GM21515 (cell line): ENCODE measurements at regions not wholly inside any gene's neighbourhood (a gene's known extent, or its start where the extent isn't known, plus 50 kb on each side); places are given as distances from the start of the nearest gene placed in this dataset.

ENCODE experiments used
- ATAC-seq: cut with Tn5 transposase; IDR thresholded peaks from one replicate; pipeline ENCODE4 v1.9.1; 2021; ENCODE audit not compliant: unreplicated experiment

GRCh38 chr15:81495780-81496467 is 121.9 kb upstream of the TMC3 start:
- no peak for ATAC-seq

GRCh38 chr15:81492969-81493645 is 119.1 kb upstream of the TMC3 start:
- ATAC-seq: no peak

- ATAC-seq: no peak
These were observed 118.4 kb upstream of the TMC3 start for GRCh38 chr15:81492331-81492968.

GRCh38 chr15:81491414-81492096 is 117.5 kb upstream of the TMC3 start:
- no peak for ATAC-seq

- no peak for ATAC-seq
These were observed 111.8 kb upstream of the TMC3 start for GRCh38 chr15:81485806-81486205.

- no peak for ATAC-seq
These were observed 110.3 kb upstream of the TMC3 start for GRCh38 chr15:81484086-81484955.

GRCh38 chr15:81483496-81483895 is 109.5 kb upstream of the TMC3 start:
- no peak for ATAC-seq

- no peak for ATAC-seq
These were observed 107.3 kb upstream of the TMC3 start for GRCh38 chr15:81481346-81481745.

- ATAC-seq: no peak
These were observed 106.6 kb upstream of the TMC3 start for GRCh38 chr15:81480645-81481053.

GRCh38 chr15:81478354-81478753 is 104.3 kb upstream of the TMC3 start:
- no peak for ATAC-seq

GRCh38 chr15:81475926-81476325 is 101.9 kb upstream of the TMC3 start:
- no peak for ATAC-seq

- no peak for ATAC-seq
These were observed 101.5 kb upstream of the TMC3 start for GRCh38 chr15:81475471-81475870.

GRCh38 chr15:81473946-81474345 is 99.9 kb upstream of the TMC3 start:
- ATAC-seq: no peak

- no peak for ATAC-seq
These were observed 99.2 kb upstream of the TMC3 start for GRCh38 chr15:81473177-81473576.

- no peak for ATAC-seq
These were observed 97.1 kb upstream of the TMC3 start for GRCh38 chr15:81471151-81471550.

GRCh38 chr15:81469154-81469553 is 95.1 kb upstream of the TMC3 start:
- no peak for ATAC-seq

GRCh38 chr15:81466741-81467140 is 92.7 kb upstream of the TMC3 start:
- ATAC-seq: no peak

GRCh38 chr15:81454024-81454423 is 80.0 kb upstream of the TMC3 start:
- ATAC-seq: no peak

- no peak for ATAC-seq
These were observed 76.7 kb upstream of the TMC3 start for GRCh38 chr15:81450721-81451120.

- no peak for ATAC-seq
These were observed 75.9 kb upstream of the TMC3 start for GRCh38 chr15:81449836-81450474.
